ENCODE measurements at regions not wholly inside any gene's neighbourhood (a gene's known extent, or its start where the extent isn't known, plus 50 kb on each side); places are given as distances from the start of the nearest gene placed in this dataset.

DNA sequence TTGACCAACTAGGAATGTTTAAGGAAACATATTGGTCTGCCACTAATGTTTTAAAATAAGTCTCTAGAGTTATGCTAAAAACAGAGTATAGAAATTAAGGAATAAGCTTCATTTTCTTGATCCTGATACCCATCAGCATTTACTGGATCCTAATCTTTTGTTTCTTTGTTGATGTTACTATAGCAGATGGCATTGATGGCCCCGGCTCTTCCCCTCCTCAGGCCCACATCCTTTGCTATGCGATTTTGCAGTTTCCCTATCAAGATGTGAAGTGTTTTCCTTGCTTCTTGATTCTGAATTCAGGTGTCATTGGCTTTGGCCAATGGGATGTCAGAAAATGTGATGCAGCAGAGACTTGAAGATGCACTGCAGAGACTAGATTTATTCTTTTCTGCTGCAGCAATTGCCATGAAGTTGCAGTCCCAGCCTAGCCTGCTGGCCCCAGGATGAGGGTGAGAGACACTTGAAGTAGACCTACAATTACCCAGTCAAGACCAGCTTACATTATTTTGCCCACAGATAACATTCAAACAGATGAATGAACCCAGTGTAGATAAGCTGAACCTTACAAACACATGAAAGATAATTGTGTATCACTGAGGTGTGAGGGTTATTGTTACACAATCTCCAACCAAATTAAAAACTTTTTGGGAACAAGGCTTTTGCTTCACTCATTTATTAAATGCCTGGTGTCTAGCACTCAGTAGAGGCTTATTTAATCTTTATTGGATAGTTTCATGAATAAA is 115.2 kb upstream of the ITGA4 start:
- DNase-seq (ENCODE audit: low read depth in 2 of 2) = no peak

DNA sequence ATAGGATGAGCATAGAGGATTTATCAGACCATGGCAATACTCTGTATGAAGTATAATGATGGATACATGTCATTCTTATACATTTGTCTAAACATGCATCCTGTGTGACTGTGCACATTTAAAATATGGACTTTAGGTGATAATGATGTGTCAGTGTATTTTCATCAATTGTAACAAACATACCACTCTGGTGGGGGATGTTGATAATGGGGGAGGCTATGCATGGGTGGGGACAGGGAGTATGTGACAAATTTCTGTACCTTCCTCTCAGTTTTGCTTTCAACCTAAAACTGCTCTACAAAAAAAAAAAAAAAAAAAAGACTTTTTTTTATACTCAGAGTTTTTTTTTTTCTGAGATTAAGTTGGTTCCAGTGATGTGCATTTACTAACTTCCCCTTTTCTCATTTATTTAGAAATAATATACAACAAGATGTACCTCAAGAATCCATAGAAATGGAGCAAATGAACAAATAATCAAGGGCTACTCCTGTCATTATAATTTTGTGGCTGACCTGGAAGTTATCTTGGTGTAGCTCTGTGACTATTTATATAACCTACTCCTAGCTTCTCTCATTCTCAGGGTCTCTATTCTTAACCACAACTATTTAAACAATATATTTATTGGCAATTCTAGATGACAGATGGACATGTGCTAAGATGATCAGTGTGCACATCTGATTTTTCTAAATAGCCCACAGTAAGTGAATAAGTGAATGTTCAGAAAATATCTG is 108.9 kb upstream of the ITGA4 start:
- no peak for DNase-seq (ENCODE audit: low read depth in 2 of 2)

- DNase-seq (ENCODE audit: low read depth in 2 of 2) = no peak
Measured at GRCh38 chr2:181352158-181352557, 105.0 kb upstream of the ITGA4 start.

- no peak for DNase-seq (ENCODE audit: low read depth in 2 of 2)
Measured at GRCh38 chr2:181354626-181355025, 102.6 kb upstream of the ITGA4 start.

- DNase-seq (ENCODE audit: low read depth in 2 of 2) = no peak
Measured at GRCh38 chr2:181356526-181357130, 100.6 kb upstream of the ITGA4 start.

GRCh38 chr2:181357979-181358378 is 99.2 kb upstream of the ITGA4 start:
- DNase-seq (ENCODE audit: low read depth in 2 of 2) = no peak

DNA sequence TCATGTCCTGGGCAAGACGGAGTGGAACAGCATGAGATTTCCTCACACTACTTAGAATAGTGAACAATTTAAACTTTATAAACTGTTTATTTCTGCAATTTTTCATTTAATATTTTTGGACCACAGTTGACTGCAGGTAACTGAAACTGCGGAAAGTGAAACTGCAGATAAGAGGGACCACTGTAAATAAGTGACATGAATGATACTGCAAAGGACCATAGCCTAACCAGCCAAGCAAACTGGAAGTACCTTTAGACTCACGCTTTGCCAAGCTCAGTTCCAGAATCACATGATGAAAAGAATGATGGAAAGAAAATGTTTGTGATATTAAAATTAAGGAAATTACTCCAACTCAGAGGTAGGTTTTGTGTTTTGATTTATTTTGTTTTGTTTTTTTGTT is 94.6 kb upstream of the ITGA4 start:
- no peak for DNase-seq (ENCODE audit: low read depth in 2 of 2)

GRCh38 chr2:181363164-181363563 is 94.0 kb upstream of the ITGA4 start:
- DNase-seq (ENCODE audit: low read depth in 2 of 2) = no peak

DNA sequence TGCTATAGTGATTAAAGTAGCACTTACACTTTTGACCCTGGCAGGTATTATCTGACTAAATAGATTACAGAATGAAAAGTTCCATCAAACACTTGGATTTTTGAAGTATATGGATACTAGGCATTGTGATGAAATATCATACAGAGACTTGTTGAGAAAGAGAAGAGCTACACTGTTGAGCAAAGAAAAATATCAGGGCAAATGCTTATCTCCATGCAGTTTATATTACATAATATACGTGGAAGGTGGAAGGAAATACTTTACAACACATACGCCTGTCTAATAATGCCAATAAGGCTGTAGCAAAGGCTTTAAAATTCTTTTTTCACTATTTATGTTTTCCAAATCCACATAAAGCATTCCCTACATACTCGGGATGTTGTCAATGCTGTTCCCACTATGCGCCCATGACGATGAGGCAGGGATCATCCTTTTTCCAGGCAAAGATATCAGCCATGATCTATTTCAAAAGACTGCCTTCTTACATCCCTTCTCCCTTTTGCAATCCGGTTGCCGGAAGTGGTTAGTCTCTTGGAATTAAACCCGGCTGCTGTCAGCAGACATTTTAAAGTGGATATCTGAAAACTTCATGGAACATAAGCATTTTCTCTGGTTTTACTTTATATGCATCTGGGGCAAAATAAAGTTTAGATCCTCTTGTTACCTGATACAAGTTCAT is 92.6 kb upstream of the ITGA4 start:
- no peak for DNase-seq (ENCODE audit: low read depth in 2 of 2)

- DNase-seq (ENCODE audit: low read depth in 2 of 2) = no peak
Measured at GRCh38 chr2:181366675-181367175, 90.5 kb upstream of the ITGA4 start.

DNA sequence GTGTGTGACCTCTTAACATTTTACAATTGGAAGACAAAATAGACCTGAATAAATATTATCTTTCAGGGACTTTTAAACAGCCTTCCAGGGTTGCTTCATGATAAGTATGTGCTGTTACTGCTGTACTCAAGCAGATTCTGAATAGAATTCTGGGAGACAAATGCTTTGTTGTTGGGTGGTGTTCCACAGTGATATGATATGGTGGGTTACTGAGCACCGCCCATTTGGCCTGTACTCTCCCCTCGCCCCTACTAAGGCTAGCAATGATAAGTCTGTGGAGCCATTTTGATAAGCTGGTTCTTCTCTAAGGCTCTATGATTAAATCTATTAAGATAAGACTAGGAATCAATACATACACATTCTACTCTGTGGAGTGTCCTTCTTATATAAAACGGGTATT is 89.8 kb upstream of the ITGA4 start:
- DNase-seq (ENCODE audit: low read depth in 2 of 2) = no peak

GRCh38 chr2:181367906-181368435 is 89.2 kb upstream of the ITGA4 start:
- no peak for DNase-seq (ENCODE audit: low read depth in 2 of 2)

- no peak for DNase-seq (ENCODE audit: low read depth in 2 of 2)
Measured at GRCh38 chr2:181370126-181370525, 87.1 kb upstream of the ITGA4 start.

GRCh38 chr2:181371195-181371594 is 86.0 kb upstream of the ITGA4 start:
- DNase-seq (ENCODE audit: low read depth in 2 of 2) = no peak

DNA sequence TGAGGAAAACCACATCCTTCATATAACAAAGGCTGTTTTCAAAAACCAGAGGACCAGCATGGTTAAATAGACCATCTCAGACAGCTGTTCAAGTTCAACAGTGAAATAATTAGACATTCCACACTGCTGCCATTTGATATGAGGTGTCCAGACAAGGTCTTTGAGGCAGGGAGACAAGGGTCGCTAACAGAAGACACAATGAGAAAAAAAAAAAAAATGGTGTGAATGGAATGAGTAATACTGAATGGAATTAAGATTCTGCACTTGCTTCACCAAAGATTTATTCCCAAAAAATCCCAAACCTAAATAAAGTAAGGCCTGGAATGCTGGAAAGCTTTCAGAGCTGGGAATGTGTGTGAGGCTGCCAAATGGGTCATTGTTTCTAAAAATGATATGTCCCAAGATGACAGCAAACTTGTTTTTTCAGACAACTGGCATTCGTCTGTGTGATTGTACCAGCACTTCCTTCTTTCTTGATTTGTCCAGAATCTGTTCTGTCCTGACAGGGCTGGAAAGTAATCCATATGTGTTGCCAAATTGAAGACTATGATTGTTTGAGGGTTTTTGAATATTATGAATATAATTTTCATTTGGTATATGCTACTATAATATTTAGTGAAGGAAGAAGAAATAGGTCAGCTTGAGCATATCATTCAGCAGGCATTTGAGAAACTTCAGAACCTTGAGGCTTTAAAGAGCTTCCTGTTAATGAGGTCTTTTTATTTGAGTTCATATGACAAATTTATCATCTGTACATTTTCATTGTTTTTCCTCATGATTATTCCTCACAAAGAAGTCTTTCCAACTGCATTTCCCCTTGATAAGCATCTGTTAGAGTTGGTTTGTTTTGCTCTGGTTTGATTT is 85.2 kb upstream of the ITGA4 start:
- no peak for DNase-seq (ENCODE audit: low read depth in 2 of 2)

DNA sequence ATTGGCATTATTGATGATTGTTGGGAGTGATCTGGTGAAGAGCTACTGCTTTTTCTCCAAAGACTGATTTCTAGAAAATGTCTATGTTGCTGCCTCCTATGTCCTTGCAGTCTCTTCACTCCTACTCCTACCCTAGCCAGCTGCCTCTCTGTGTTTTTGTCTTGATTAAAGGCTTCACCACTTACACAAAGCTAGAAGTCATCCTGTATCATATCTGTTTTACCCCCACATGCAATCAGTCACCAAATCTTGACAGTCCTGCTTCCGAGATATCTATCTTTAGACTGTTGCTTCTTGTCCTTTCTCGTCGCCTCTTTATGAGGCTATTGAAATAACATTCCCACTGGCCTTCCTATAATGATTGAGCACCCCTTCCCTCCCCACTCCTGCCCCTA is 84.5 kb upstream of the ITGA4 start:
- DNase-seq (ENCODE audit: low read depth in 2 of 2) = no peak

DNA sequence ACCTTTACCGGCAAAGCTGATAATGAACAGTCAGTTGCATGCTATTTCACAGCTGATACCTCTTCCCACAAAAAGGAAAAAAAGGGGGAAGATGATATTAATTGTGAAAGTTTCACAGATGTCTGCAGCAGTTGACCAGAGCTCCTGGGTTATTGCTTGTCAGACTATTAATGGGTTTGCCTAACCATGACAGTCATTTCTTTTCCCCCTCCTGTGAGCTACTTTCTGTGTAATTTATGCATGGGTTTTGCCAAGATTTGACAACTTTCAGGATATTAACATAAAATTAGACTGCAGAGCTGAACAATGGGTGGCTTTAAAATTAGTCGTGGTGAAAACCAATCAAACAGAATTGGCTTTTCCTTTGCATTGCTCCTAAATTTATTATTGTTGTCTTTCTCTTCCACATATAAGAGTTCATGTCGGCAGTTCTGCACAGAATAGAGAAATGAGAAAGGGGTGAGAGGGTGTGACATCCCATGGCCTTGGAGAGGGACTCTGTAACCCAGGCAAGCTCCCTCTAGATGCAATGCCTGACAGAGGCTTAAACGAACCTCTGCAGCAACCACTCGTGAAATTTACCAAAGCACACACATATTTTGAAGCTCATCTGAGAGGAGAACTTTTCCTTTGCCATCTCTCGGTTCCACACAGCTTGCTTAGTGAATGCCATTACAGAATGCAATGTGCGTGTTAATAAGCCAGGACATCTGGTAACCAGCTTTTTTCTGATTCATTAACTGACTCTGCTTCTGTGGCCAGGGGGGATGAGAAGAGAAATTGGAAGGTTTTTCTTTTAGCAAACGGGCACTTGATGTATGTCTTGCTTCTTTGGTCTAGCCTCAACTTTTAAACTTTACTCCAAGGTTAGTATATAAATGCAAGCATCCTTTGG is 82.2 kb upstream of the ITGA4 start:
- DNase-seq (ENCODE audit: low read depth in 2 of 2) = no peak

- DNase-seq (ENCODE audit: low read depth in 2 of 2) = no peak
Measured at GRCh38 chr2:181376442-181376841, 80.7 kb upstream of the ITGA4 start.

DNA sequence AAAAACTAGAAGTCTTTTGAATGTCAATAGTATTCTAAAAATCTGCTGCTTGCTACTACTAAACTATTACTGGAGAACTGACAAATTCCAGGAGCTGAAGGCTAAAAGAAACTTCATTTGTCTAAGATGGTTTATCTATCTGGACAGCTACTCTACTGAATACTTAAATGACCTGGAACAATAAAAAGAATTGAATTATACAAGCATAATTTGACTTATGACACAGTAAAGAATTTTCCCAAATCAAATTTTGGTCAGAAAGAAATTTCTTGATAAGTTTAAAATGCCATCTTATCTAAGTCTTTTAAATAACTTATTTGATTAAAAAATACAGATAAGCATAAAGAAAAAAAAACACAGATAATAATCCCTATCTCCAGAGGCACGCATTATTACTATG is 80.2 kb upstream of the ITGA4 start:
- no peak for DNase-seq (ENCODE audit: low read depth in 2 of 2)

GRCh38 chr2:181378491-181378890 is 78.7 kb upstream of the ITGA4 start:
- DNase-seq (ENCODE audit: low read depth in 2 of 2) = no peak
